Thymus (tissue), 11 donors: ENCODE measurements at regions not wholly inside any gene's neighbourhood (a gene's known extent, or its start where the extent isn't known, plus 50 kb on each side); places are given as distances from the start of the nearest gene placed in this dataset.
"Not testable (repeated sequence)": the region's sequence is repeated elsewhere in the genome, so short reads cannot be mapped to it uniquely, and the experiment has no call there.

Experiments
- DNase-seq, 9 donors: peaks; one replicate each; pipeline ENCODE4 v3.0.0-alpha.2; 2013; ENCODE audit warnings: low spot score in 9 of 9, low read depth in 6 of 9, missing footprints in 1 of 9
- H3K27ac ChIP-seq, 2 donors: one replicate each; pipeline ENCODE4 v1.5.1; 2013; ENCODE audit warnings: control low read depth in 1 of 2, low read depth in 1 of 2, low read length in 1 of 2, mild to moderate bottlenecking in 1 of 2, moderate library complexity in 1 of 2
- H3K27me3 ChIP-seq, 2 donors: one replicate each; pipeline ENCODE4 v1.5.1; 2013; ENCODE audit warnings: low read length in 1 of 2; ENCODE audit not compliant: control insufficient read depth in 2 of 2, insufficient read depth in 1 of 2
- H3K36me3 ChIP-seq, 2 donors: one replicate each; pipeline ENCODE4 v1.5.1; 2013; ENCODE audit warnings: low read length in 1 of 2, mild to moderate bottlenecking in 1 of 2, moderate library complexity in 1 of 2; ENCODE audit not compliant: control insufficient read depth in 2 of 2, insufficient read depth in 2 of 2
- H3K4me1 ChIP-seq, 2 donors: one replicate each; pipeline ENCODE4 v1.5.1; 2013; ENCODE audit warnings: low read length in 2 of 2; ENCODE audit not compliant: control insufficient read depth in 2 of 2, insufficient read depth in 2 of 2
- H3K4me3 ChIP-seq, 2 donors: one replicate each; pipeline ENCODE4 v1.5.1; 2013; ENCODE audit warnings: low read length in 2 of 2, control low read depth in 1 of 2, mild to moderate bottlenecking in 1 of 2
- H3K9me3 ChIP-seq, 2 donors: one replicate each; pipeline ENCODE4 v1.5.1; 2013; ENCODE audit warnings: low read length in 1 of 2, mild to moderate bottlenecking in 1 of 2; ENCODE audit not compliant: control insufficient read depth in 2 of 2, insufficient read depth in 1 of 2
- WGBS: extraction: QIAGEN DNeasy Blood & Tissue Kit; methylation state at CpG from one replicate; pipeline ENCODE4 v1.1.7; 2013; 5-methylcytosine and 5-hydroxymethylcytosine counted together
- donor health status: healthy.

DNA sequence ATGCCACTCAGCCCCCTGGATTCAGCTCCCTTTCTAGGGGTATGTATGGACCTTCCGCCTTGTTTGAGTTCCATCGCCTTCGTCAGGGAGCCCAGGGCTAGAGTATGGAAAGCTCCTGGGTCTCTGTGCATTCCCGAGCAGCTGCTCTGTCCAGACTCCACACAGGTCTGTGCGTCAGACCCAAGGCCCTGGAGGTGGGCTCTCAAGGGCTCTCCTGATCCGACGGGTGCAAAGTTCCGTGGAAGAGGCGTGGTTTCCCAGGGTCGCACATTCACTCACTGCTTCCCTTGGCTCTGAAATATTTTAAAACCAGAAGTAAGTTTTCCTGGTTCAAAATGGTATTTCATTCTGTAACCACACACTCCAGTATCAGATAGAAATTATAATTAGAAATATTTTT is 863.2 kb downstream of the TRIML1 start:
- H3K27me3 ChIP-seq = no peaks in the 10 kb centered on the region
- 97% methylated on average over 10 of the region's 10 CpGs for WGBS

DNA sequence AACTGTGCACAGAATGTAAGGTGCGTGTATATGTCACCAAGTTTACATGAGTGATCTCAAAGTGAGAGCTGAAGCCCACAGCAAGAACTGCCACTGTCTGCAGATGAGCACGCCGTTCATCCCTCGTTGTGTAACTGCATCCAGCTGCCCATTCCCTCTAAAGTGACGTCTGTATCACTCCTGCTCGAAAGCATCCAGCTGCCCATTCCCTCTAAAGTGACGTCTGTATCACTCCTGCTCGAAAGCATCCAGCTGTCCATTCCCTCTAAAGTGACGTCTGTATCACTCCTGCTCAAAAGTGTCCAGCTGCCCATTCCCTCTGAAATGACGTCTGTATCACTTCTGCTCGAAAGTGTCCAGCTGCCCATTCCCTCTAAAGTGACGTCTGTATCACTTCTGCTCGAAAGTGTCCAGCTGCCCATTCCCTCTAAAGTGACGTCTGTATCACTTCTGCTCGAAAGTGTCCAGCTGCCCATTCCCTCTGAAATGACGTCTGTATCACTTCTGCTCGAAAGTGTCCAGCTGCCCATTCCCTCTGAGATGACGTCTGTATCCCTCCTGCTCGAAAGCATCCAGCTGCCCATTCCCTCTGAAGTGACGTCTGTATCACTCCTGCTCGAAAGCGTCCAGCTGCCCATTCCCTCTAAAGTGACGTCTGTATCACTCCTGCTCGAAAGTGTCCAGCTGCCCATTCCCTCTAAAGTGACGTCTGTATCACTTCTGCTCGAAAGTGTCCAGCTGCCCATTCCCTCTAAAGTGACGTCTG is 871.4 kb downstream of the TRIML1 start:
- not testable (repeated sequence) for DNase-seq, H3K27me3 ChIP-seq, H3K4me1 ChIP-seq, H3K9me3 ChIP-seq, H3K4me3 ChIP-seq, H3K36me3 ChIP-seq, H3K27ac ChIP-seq
- 94% methylated on average over 24 of the region's 27 CpGs for WGBS

More for the DNA sequence above, 863.2 kb downstream of the TRIML1 start:
- H3K27ac ChIP-seq = no peak overlapping the region
- no peak for DNase-seq
- H3K4me3 ChIP-seq = no peak overlapping the region
- peaks cover 2 to 13% of the 10 kb centered on the region in 2 donors for H3K9me3 ChIP-seq
- no peaks in the 10 kb centered on the region for H3K4me1 ChIP-seq
- no peaks in the 10 kb centered on the region for H3K36me3 ChIP-seq

- Histone ChIP-seq H3K36me3 (no peaks in the 10 kb centered on the region), H3K9me3 (no peaks in the 10 kb centered on the region), H3K27ac (no peak overlapping the region), H3K4me1 (no peaks in the 10 kb centered on the region), H3K27me3 (no peaks in the 10 kb centered on the region), H3K4me3 (no peak overlapping the region)
- DNase-seq = no peak
- WGBS = 55% methylated on average over 5 of the region's 5 CpGs
Observed at GRCh38 chr4:189021831-189022230, 882.6 kb downstream of the TRIML1 start.

DNA sequence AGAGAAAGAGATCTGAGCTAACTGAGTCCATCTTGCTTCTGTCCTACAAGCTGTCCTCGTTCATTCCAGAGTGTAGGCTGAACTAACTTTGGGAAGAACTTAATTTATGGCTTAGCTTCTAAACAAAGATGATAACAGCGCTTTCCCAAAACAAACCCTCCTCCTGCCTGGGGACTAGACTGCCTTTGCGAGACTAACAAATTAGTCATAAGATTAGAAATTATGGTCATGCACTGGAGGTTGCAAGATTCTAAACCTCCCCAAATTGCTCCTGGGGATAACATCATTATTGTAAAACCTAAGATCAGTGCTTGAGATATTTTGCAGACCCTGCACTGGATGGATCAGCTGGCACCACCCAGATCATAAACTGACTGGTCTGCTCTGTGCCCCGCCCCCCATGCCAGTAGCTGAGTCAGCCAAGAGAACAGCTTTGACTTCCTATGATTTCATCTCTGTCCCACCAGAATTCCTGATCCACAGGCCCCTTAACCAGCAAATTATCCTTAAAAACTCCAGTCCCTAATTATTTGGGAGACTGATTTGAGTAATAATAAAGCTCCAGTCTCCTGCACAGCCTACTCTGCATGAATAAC is 883.3 kb downstream of the TRIML1 start:
- H3K27me3 ChIP-seq = no peaks in the 10 kb centered on the region
- H3K36me3 ChIP-seq = no peaks in the 10 kb centered on the region
- H3K9me3 ChIP-seq = no peaks in the 10 kb centered on the region
- H3K4me1 ChIP-seq = no peaks in the 10 kb centered on the region
- H3K4me3 ChIP-seq = no peak overlapping the region
- whole genome bisulfite sequencing = 91% methylated on average over 4 of the region's 4 CpGs
- no peak for DNase-seq
- H3K27ac ChIP-seq = no peak overlapping the region

DNA sequence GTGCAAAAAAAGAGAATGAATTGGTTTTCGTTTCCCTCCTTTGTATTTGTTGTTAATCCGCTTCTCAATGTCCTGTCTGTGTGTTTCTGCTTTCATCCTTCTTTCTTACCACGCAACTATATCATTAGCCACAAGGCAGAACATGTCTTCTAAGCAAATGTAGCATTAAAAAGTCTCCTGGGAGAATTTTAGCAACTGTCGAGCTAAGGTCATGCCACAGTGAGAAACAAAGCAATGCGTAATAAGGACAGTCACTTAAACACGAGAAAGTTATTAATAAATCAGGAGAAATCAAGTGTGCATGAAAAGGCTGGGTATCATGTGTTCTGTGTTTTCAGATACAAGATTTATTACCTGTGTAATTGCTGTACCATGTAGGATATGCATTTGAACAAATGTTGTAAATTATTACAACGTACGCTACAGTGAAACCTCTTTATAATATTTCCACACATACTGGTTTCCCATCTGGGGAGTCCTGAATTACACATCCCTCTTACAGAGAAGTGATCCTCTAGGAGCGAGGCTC is 890.8 kb downstream of the TRIML1 start:
- Histone ChIP-seq H3K4me1 (no peaks in the 10 kb centered on the region), H3K27ac (no peak overlapping the region), H3K9me3 (no peaks in the 10 kb centered on the region), H3K27me3 (no peaks in the 10 kb centered on the region), H3K36me3 (no peaks in the 10 kb centered on the region), H3K4me3 (no peak overlapping the region)
- WGBS = 87% methylated on average over 9 of the region's 9 CpGs
- no peak for DNase-seq

- no peak for DNase-seq
- Histone ChIP-seq H3K36me3 (no peaks in the 10 kb centered on the region), H3K4me3 (no peak overlapping the region), H3K27me3 (no peaks in the 10 kb centered on the region), H3K27ac (no peak overlapping the region), H3K4me1 (no peaks in the 10 kb centered on the region), H3K9me3 (peaks cover 0 to 4% of the 10 kb centered on the region in 2 donors)
- 92% methylated on average over 10 of the region's 10 CpGs for WGBS
Observed at GRCh38 chr4:189032606-189033338, 893.5 kb downstream of the TRIML1 start.

GRCh38 chr4:189033801-189034347 is 894.6 kb downstream of the TRIML1 start:
- no peak overlapping the region for H3K4me3 ChIP-seq
- H3K27ac ChIP-seq = no peak overlapping the region
- H3K27me3 ChIP-seq = no peaks in the 10 kb centered on the region
- no peaks in the 10 kb centered on the region for H3K4me1 ChIP-seq
- no peaks in the 10 kb centered on the region for H3K36me3 ChIP-seq
- no peak for DNase-seq
- 90% methylated on average over 13 of the region's 13 CpGs for WGBS
- H3K9me3 ChIP-seq = peaks cover 0 to 4% of the 10 kb centered on the region in 2 donors

- DNase-seq = no peak
- H3K9me3 ChIP-seq = peaks cover 0 to 4% of the 10 kb centered on the region in 2 donors
Observed at GRCh38 chr4:189035091-189035490, 895.9 kb downstream of the TRIML1 start.

DNA sequence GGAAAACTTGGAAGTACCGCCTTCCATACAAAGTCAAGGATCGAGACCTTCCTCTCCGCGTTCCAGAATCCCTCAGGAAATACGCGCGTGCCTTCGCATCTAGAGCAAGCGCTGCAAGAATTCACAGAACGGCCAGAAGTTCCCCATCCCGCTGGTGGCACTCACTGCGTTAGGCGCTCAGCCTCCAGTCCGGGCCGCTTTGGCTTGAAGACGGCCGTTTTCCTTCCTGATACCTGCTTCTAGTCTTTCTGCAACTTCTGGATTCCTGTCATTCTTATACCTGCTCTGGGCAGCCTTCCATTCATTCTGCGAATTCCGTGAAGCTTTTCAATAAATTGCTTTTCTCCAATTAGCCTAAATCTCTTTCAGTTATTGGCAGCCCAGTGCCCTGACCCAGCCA is 896.4 kb downstream of the TRIML1 start:
- WGBS = 92% methylated on average over 19 of the region's 19 CpGs
- H3K4me3 ChIP-seq = no peak overlapping the region
- DNase-seq = no peak

More at GRCh38 chr4:189035091-189035490, 895.9 kb downstream of the TRIML1 start:
- Histone ChIP-seq H3K4me1 (no peaks in the 10 kb centered on the region), H3K4me3 (no peak overlapping the region), H3K27me3 (no peaks in the 10 kb centered on the region), H3K27ac (no peak overlapping the region), H3K36me3 (no peaks in the 10 kb centered on the region)
- 95% methylated on average over 14 of the region's 14 CpGs for WGBS

More for the DNA sequence above, 896.4 kb downstream of the TRIML1 start:
- no peaks in the 10 kb centered on the region for H3K27me3 ChIP-seq
- H3K27ac ChIP-seq = no peak overlapping the region
- H3K36me3 ChIP-seq = no peaks in the 10 kb centered on the region
- peaks cover 0 to 4% of the 10 kb centered on the region in 2 donors for H3K9me3 ChIP-seq
- no peaks in the 10 kb centered on the region for H3K4me1 ChIP-seq
